Sigmoid colon (tissue), 4 donors: ENCODE measurements at regions not wholly inside any gene's neighbourhood (a gene's known extent, or its start where the extent isn't known, plus 50 kb on each side); places are given as distances from the start of the nearest gene placed in this dataset.

Source experiments
- EP300 ChIP-seq, 4 donors: sonication (generic); formaldehyde crosslinking; IDR thresholded peaks; one replicate each; pipeline ENCODE4 v1.6.1; 2017; ENCODE audit warnings: antibody characterized with exemption in 4 of 4
- POLR2A ChIP-seq, 2 donors: fragments of 450-650 bp; IDR thresholded peaks; one replicate each; pipeline ENCODE4 v1.6.1; 2016; ENCODE audit warnings: antibody characterized with exemption in 2 of 2, mild to moderate bottlenecking in 2 of 2, moderate library complexity in 2 of 2
- POLR2AphosphoS5 ChIP-seq, 4 donors: sonication (generic); formaldehyde crosslinking; IDR thresholded peaks; one replicate each; pipeline ENCODE4 v1.6.1; 2017; ENCODE audit warnings: antibody characterized with exemption in 4 of 4
- TF ChIP-seq, protein P1 (sequence below), 4 experiments: fragments of 450-650 bp in 3 of 4; fragments of 200-600 bp in 1 of 4; IDR thresholded peaks; one replicate each; pipeline ENCODE4 v1.5.1; 2016 to 2019; ENCODE audit warnings: antibody characterized with exemption in 4 of 4, mild to moderate bottlenecking in 3 of 4, moderate library complexity in 2 of 4

DNA sequence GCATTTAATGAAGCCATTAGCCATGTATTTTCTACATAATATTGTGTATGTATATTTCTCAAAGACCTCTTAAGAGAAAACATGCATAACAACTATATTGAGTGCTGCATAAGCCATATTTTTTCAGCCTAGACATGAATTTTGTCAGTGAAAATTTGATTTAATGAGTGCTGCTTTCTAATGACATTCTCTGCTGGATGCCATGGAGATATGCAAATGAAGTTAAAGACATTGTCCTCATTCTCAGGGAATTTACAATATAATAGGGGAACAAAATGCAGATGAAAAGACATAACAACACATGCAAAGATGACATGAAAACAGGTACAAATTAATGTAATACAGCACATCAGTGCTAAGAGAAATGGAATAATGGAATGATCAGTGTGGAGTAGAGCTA is 118.7 kb downstream of the ATOH1 start:
- TF ChIP-seq, protein P1, sequence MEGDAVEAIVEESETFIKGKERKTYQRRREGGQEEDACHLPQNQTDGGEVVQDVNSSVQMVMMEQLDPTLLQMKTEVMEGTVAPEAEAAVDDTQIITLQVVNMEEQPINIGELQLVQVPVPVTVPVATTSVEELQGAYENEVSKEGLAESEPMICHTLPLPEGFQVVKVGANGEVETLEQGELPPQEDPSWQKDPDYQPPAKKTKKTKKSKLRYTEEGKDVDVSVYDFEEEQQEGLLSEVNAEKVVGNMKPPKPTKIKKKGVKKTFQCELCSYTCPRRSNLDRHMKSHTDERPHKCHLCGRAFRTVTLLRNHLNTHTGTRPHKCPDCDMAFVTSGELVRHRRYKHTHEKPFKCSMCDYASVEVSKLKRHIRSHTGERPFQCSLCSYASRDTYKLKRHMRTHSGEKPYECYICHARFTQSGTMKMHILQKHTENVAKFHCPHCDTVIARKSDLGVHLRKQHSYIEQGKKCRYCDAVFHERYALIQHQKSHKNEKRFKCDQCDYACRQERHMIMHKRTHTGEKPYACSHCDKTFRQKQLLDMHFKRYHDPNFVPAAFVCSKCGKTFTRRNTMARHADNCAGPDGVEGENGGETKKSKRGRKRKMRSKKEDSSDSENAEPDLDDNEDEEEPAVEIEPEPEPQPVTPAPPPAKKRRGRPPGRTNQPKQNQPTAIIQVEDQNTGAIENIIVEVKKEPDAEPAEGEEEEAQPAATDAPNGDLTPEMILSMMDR (IDR thresholded peaks at IDR 0.05): no peak
- TF ChIP-seq POLR2A (IDR thresholded peaks at IDR 0.05) (no peak), POLR2AphosphoS5 (IDR thresholded peaks at IDR 0.05) (no peak), EP300 (IDR thresholded peaks at IDR 0.05) (no peak)
